A673 (cell line): ENCODE measurements at regions not wholly inside any gene's neighbourhood (a gene's known extent, or its start where the extent isn't known, plus 50 kb on each side); places are given as distances from the start of the nearest gene placed in this dataset.

ENCODE experiments used
- BruUV-seq: library from RNA; stranded (reverse); fragments of 400-500 nt; replicated peaks from 2 replicates; lab custom pipeline; 2021; lab: Mats Ljungman, UMichigan
- CTCF ChIA-PET: fragments of 300-600 bp; sonication (Branson Sonifier 250); formaldehyde crosslinking; loops from one replicate; lab custom pipeline; 2022; ENCODE audit warnings: antibody characterized with exemption; lab: Charles Lee
- POLR2A ChIA-PET: fragments of 300-600 bp; sonication (Branson Sonifier 250); formaldehyde crosslinking; loops from one replicate; lab custom pipeline; 2022; ENCODE audit warnings: antibody characterized with exemption; ENCODE audit not compliant: low non-redundant PET; lab: Charles Lee
- DNase-seq: peaks from one replicate; pipeline ENCODE4 v3.0.0-alpha.2; 2015; ENCODE audit warnings: low spot score
- H3K27ac ChIP-seq: fragments of 200-600 bp; sonication (generic); 2 replicates; pipeline ENCODE4 v1.5.1; 2016; ENCODE audit warnings: mixed run types, low read depth, mild to moderate bottlenecking, mixed read lengths, antibody characterized with exemption, low read length; ENCODE audit not compliant: poor library complexity, severe bottlenecking
- H3K27me3 ChIP-seq: fragments of 200-600 bp; sonication (generic); replicated peaks from 2 replicates; pipeline ENCODE4 v1.6.1; 2017; ENCODE audit warnings: mixed run types, low read depth, mild to moderate bottlenecking, mixed read lengths, antibody characterized with exemption, low read length; ENCODE audit not compliant: insufficient read depth, poor library complexity
- H3K36me3 ChIP-seq: fragments of 200-600 bp; sonication (generic); 2 replicates; pipeline ENCODE4 v1.6.1; 2016; ENCODE audit warnings: mixed run types, mild to moderate bottlenecking, mixed read lengths, antibody characterized with exemption, low read length; ENCODE audit not compliant: insufficient read depth, poor library complexity, severe bottlenecking
- H3K4me1 ChIP-seq: fragments of 200-600 bp; sonication (generic); 2 replicates; pipeline ENCODE4 v1.6.1; 2017; ENCODE audit warnings: mixed run types, mild to moderate bottlenecking, mixed read lengths, antibody characterized with exemption, low read length; ENCODE audit not compliant: insufficient read depth, poor library complexity, severe bottlenecking
- H3K4me3 ChIP-seq: fragments of 200-600 bp; sonication (generic); 2 replicates; pipeline ENCODE4 v1.5.1; 2016; ENCODE audit warnings: low read depth, mixed run types, mild to moderate bottlenecking, mixed read lengths, low read length; ENCODE audit not compliant: poor library complexity, severe bottlenecking
- H3K9me3 ChIP-seq: fragments of 200-600 bp; sonication (generic); 2 replicates; pipeline ENCODE4 v1.6.1; 2016; ENCODE audit warnings: mixed run types, low read depth, mild to moderate bottlenecking, mixed read lengths, antibody characterized with exemption, low read length; ENCODE audit not compliant: poor library complexity, severe bottlenecking
- EZH2 ChIP-seq: fragments of 200-600 bp; sonication (generic); IDR thresholded peaks from 2 replicates; pipeline ENCODE4 v1.6.1; 2017; ENCODE audit warnings: borderline replicate concordance, low read depth, mild to moderate bottlenecking, mixed read lengths, antibody characterized with exemption, low read length; ENCODE audit not compliant: poor library complexity, severe bottlenecking
- intact Hi-C: fragments of 100-400 bp; cut with micrococcal nuclease; formaldehyde crosslinking; loops from one replicate; pipeline ENCODE4 v1.10.0; 2022; ENCODE audit not compliant: unreplicated experiment
- TF ChIP-seq, protein P1 (sequence below): fragments of 300-800, 200-600 bp; sonication (generic); conservative IDR thresholded peaks from 2 replicates; pipeline ENCODE4 v1.5.1; 2017; ENCODE audit warnings: low read depth, mild to moderate bottlenecking, antibody characterized with exemption, low read length, moderate library complexity, mixed read lengths

DNA sequence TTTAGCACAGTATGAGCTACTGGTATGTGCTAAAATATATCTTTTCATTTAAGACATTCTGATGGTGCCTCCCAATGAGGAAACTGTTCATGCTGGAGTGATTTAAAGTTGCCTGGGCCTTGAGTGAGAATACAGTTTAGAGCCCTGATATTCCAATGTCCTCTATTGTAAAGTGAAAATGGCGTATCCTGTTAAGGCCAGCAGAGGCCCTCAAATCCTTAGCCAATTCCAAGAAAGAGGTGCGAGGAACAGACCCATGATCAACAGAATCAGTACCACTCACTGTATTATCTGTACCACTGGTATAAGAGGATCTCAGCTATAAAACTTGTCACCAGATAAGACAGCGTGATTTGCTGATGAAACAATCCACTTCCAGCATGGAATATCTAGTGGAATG, 273.1 kb upstream of the SLITRK5 start:
- Histone ChIP-seq H3K27me3 (no peaks in the 10 kb centered on the region), H3K9me3 (no peaks in the 10 kb centered on the region), H3K4me3 (no peak overlapping the region), H3K36me3 (no peaks in the 10 kb centered on the region), H3K27ac (no peak overlapping the region), H3K4me1 (no peaks in the 10 kb centered on the region)
- ChIA-PET CTCF (no interaction called here), POLR2A (no interaction called here)
- TF ChIP-seq EZH2 = no peak
- TF ChIP-seq, protein P1, sequence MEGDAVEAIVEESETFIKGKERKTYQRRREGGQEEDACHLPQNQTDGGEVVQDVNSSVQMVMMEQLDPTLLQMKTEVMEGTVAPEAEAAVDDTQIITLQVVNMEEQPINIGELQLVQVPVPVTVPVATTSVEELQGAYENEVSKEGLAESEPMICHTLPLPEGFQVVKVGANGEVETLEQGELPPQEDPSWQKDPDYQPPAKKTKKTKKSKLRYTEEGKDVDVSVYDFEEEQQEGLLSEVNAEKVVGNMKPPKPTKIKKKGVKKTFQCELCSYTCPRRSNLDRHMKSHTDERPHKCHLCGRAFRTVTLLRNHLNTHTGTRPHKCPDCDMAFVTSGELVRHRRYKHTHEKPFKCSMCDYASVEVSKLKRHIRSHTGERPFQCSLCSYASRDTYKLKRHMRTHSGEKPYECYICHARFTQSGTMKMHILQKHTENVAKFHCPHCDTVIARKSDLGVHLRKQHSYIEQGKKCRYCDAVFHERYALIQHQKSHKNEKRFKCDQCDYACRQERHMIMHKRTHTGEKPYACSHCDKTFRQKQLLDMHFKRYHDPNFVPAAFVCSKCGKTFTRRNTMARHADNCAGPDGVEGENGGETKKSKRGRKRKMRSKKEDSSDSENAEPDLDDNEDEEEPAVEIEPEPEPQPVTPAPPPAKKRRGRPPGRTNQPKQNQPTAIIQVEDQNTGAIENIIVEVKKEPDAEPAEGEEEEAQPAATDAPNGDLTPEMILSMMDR = no peak
- DNase-seq = no peak
- intact Hi-C loops = no loop called here
- no TSS peak for BruUV-seq

DNA sequence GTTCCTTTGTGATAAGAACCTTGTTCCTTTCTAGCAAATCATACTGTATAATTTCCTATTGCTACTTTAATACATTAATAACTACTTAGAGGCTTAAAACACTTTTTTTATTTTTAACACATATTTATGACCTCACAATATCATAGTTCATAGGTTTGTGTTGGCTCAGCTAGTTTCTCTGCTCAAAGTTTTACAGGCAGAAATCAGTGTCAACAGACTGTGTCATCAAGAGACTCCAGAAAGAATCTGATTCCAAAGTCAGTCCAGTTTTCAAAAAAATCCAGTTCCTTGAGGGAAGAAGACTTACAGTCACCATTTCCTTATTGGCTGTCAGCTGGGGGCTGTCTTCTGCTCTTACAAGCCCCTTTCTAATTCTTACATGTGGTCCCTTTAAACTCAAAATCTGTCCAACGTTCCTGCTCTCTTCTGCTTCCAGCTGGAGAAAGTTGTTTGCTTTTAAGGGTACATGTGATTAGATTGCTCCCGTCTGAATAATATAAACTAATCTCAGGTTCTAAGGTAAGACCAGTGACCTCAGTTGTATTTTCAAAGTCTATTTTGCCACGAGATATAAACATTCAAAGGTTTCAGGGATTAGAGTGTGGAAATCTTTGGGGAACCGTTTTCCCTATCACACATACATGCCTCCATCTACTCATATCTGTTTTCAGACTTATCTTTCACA, 267.3 kb upstream of the SLITRK5 start:
- CTCF ChIA-PET = no interaction called here
- no peaks in the 10 kb centered on the region for H3K9me3 ChIP-seq
- intact Hi-C loops = no loop called here
- DNase-seq = no peak
- H3K4me1 ChIP-seq = no peaks in the 10 kb centered on the region
- H3K27me3 ChIP-seq = no peaks in the 10 kb centered on the region
- POLR2A ChIA-PET = no interaction called here
- BruUV-seq = no TSS peak
- no peaks in the 10 kb centered on the region for H3K36me3 ChIP-seq
- TF ChIP-seq, protein P1 = no peak
- TF ChIP-seq EZH2 = no peak
- no peak overlapping the region for H3K4me3 ChIP-seq
- H3K27ac ChIP-seq = no peak overlapping the region

DNA sequence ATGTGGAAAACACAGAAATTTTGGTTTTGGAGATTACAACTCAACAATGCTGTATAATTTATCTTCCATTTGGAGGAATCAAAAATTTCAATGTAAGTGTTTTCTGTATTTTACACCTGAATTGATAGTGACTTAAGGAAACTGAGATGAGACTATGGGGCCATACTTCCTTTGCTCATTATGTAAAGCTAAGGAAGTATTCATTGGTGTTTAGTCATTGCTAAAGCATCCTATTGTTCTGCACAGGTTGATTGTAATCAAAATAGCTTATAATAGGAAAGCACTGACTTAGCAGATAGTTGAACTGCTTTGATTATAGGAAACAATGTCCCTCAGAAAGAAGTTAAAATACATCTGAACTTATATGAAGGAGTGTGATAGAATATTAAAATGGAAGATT, 244.4 kb upstream of the SLITRK5 start:
- TF ChIP-seq, protein P1 = no peak
- no peak for TF ChIP-seq EZH2
- Histone ChIP-seq H3K4me1 (no peaks in the 10 kb centered on the region), H3K27me3 (no peaks in the 10 kb centered on the region), H3K4me3 (no peak overlapping the region), H3K36me3 (no peaks in the 10 kb centered on the region), H3K27ac (no peak overlapping the region), H3K9me3 (no peaks in the 10 kb centered on the region)
- intact Hi-C loops = no loop called here
- DNase-seq = no peak
- ChIA-PET POLR2A (no interaction called here), CTCF (no interaction called here)
- no TSS peak for BruUV-seq
